OCI-LY7 (cell line): ENCODE measurements at regions not wholly inside any gene's neighbourhood (a gene's known extent, or its start where the extent isn't known, plus 50 kb on each side); places are given as distances from the start of the nearest gene placed in this dataset.

Experiments used
- EZH2phosphoT487 ChIP-seq: fragments of 200-600 bp; sonication (generic); IDR thresholded peaks from 2 replicates; pipeline ENCODE4 v1.6.1; 2018; ENCODE audit warnings: low read depth, borderline replicate concordance, mild to moderate bottlenecking, mixed run types, antibody characterized with exemption, low read length, moderate library complexity, mixed read lengths
- TF ChIP-seq, protein P1 (sequence below): fragments of 200-600 bp; sonication (generic); conservative IDR thresholded peaks from 2 replicates; pipeline ENCODE4 v1.5.1; 2014; ENCODE audit warnings: mild to moderate bottlenecking, antibody characterized with exemption, low read length, moderate library complexity, mixed read lengths

DNA sequence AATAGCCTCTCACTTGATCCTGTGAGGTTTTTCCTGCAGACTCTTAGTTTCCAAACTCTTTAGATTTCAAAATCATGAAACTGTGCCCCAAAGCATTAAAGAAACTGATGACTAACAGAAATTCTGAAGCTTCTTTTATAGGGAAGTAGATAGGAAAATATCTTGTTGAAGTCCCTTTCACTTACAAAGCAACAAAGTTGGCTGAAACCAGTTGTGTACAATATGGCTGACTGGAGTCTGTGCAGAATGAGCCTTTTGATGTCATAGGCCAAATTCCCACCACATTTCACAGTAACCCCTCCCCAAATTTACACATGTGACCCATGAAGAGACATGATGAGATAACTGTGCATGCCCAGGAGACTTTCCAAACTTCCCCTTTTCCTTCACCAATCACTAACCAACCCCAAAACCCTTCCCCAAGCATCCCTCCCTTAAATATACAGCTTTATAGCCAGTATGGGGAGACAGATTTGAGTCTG is 61.7 kb upstream of the NCK2 start:
- TF ChIP-seq, protein P1, sequence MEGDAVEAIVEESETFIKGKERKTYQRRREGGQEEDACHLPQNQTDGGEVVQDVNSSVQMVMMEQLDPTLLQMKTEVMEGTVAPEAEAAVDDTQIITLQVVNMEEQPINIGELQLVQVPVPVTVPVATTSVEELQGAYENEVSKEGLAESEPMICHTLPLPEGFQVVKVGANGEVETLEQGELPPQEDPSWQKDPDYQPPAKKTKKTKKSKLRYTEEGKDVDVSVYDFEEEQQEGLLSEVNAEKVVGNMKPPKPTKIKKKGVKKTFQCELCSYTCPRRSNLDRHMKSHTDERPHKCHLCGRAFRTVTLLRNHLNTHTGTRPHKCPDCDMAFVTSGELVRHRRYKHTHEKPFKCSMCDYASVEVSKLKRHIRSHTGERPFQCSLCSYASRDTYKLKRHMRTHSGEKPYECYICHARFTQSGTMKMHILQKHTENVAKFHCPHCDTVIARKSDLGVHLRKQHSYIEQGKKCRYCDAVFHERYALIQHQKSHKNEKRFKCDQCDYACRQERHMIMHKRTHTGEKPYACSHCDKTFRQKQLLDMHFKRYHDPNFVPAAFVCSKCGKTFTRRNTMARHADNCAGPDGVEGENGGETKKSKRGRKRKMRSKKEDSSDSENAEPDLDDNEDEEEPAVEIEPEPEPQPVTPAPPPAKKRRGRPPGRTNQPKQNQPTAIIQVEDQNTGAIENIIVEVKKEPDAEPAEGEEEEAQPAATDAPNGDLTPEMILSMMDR = no peak
- no peak for TF ChIP-seq EZH2phosphoT487
